ENCODE measurements at regions not wholly inside any gene's neighbourhood (a gene's known extent, or its start where the extent isn't known, plus 50 kb on each side); places are given as distances from the start of the nearest gene placed in this dataset.
A peak's percentile ranks its signal among the peaks of the same experiment; 100 is the strongest.
"Not testable (repeated sequence)": the region's sequence is repeated elsewhere in the genome, so short reads cannot be mapped to it uniquely, and the experiment has no call there.

- not testable (repeated sequence) for DNase-seq
Observed at GRCh38 chr18:104264-104663, 54.1 kb upstream of the USP14 start.

DNA sequence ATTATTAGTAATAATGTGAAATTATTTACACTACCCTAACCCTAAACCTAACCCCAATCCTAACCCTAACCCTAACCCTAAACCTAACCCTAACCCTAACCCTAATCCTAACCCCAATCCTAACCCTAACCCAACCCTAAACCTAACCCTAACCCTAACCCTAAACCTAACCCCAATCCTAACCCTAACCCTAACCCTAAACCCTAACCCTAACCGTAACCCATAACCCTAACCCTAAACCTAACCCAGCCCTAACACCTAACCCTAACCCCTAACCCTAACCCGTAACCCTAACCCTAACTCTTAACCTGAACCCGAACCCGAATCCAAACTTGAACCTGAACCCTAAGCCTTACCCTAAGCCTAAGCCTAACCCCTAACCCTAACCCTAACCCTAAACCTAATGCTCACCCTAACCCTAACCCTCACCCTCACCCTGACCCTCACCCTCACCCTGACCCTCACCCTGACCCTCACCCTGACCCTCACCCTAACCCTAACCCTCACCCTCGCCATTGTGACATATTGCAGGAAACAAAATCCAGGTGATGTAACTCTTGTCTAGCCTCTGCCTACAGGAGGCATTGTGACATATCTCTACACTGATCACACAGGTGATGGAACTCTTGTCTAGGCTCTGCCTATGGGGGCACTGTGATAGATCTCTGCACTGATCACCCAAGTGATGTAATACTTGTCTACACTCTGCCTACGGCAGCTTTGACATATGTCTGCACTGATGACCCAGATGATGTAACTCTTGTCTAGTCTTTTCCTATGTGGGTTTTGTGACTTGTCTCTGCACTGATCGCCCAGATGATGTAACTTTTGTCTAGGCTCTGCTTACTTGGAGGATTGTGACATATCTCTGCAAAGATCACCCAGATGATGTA lies 53.0 kb upstream of the USP14 start:
- H3K4me3 Mint-ChIP-seq; H3K27me3 Mint-ChIP-seq (ENCODE audit: low read depth); ATAC-seq; DNase-seq; H3K4me1 Mint-ChIP-seq (ENCODE audit: low read depth); H3K36me3 Mint-ChIP-seq (ENCODE audit: insufficient read depth): not testable (repeated sequence)
- H3K9me3 Mint-ChIP-seq: peaks cover 18% of the 10 kb centered on the region

More at GRCh38 chr18:104264-104663, 54.1 kb upstream of the USP14 start:
- not testable (repeated sequence) for ATAC-seq; H3K4me3 Mint-ChIP-seq; H3K36me3 Mint-ChIP-seq (ENCODE audit: insufficient read depth); H3K4me1 Mint-ChIP-seq (ENCODE audit: low read depth)
- peaks cover 10% of the 10 kb centered on the region for H3K9me3 Mint-ChIP-seq
- H3K27me3 Mint-ChIP-seq (ENCODE audit: low read depth): peaks cover 10% of the 10 kb centered on the region

- not testable (repeated sequence) for H3K4me3 Mint-ChIP-seq; DNase-seq; H3K27me3 Mint-ChIP-seq (ENCODE audit: low read depth); ATAC-seq; H3K36me3 Mint-ChIP-seq (ENCODE audit: insufficient read depth); H3K4me1 Mint-ChIP-seq (ENCODE audit: low read depth)
- H3K9me3 Mint-ChIP-seq: peaks cover 18% of the 10 kb centered on the region
Observed at GRCh38 chr18:106054-106851, 52.1 kb upstream of the USP14 start.

GRCh38 chr18:106868-107384 lies 51.4 kb upstream of the USP14 start:
- H3K4me3 Mint-ChIP-seq; ATAC-seq; H3K27me3 Mint-ChIP-seq (ENCODE audit: low read depth); H3K4me1 Mint-ChIP-seq (ENCODE audit: low read depth); H3K36me3 Mint-ChIP-seq (ENCODE audit: insufficient read depth); DNase-seq: not testable (repeated sequence)
- H3K9me3 Mint-ChIP-seq: peaks cover 18% of the 10 kb centered on the region

GRCh38 chr18:107464-107863 lies 50.9 kb upstream of the USP14 start:
- H3K27me3 Mint-ChIP-seq (ENCODE audit: low read depth); H3K36me3 Mint-ChIP-seq (ENCODE audit: insufficient read depth); H3K4me3 Mint-ChIP-seq; DNase-seq; ATAC-seq; H3K4me1 Mint-ChIP-seq (ENCODE audit: low read depth): not testable (repeated sequence)
- peaks cover 18% of the 10 kb centered on the region for H3K9me3 Mint-ChIP-seq

- peaks cover 18% of the 10 kb centered on the region for H3K9me3 Mint-ChIP-seq
- H3K36me3 Mint-ChIP-seq (ENCODE audit: insufficient read depth); DNase-seq; H3K4me3 Mint-ChIP-seq; H3K27me3 Mint-ChIP-seq (ENCODE audit: low read depth); H3K4me1 Mint-ChIP-seq (ENCODE audit: low read depth): not testable (repeated sequence)
- ATAC-seq: peak; percentile 39 to 51
Observed at GRCh38 chr18:107947-108664, 50.3 kb upstream of the USP14 start.

Measured in activated T-cell treated with anti-CD3 and anti-CD28 coated beads, Interleukin-2, amount 50 U/mL, for 4 hours (primary cell).